GM23338 (cell line): ENCODE measurements at regions not wholly inside any gene's neighbourhood (a gene's known extent, or its start where the extent isn't known, plus 50 kb on each side); places are given as distances from the start of the nearest gene placed in this dataset.

Source experiments
- ATAC-seq: fragments of 200-7000 bp; cut with Tn5 transposase; 3 replicates; pipeline ENCODE4 v1.9.1; 2020
- DNase-seq: peaks from one replicate; pipeline ENCODE4 v3.0.0-alpha.2; 2015; ENCODE audit warnings: low spot score
- H2AFZ ChIP-seq: fragments of 200-600 bp; sonication (generic); 2 replicates; pipeline ENCODE4 v1.8.0; 2016; ENCODE audit warnings: antibody characterized with exemption, mild to moderate bottlenecking, moderate library complexity
- H3F3A ChIP-seq: fragments of 200-600 bp; sonication (generic); replicated peaks from 2 replicates; pipeline ENCODE4 v1.8.0; 2017; ENCODE audit warnings: antibody characterized with exemption, mixed run types, low read depth
- H3K27ac ChIP-seq: fragments of 200-600 bp; sonication (generic); 2 replicates; pipeline ENCODE4 v1.6.1; 2016; ENCODE audit warnings: low read depth
- H3K27me3 ChIP-seq: fragments of 200-600 bp; sonication (generic); 2 replicates; pipeline ENCODE4 v1.8.0; 2016; ENCODE audit warnings: mild to moderate bottlenecking, mixed run types, moderate library complexity; ENCODE audit not compliant: insufficient read depth
- H3K36me3 ChIP-seq: fragments of 200-600 bp; sonication (generic); 2 replicates; pipeline ENCODE4 v1.8.0; 2016; ENCODE audit warnings: mild to moderate bottlenecking; ENCODE audit not compliant: insufficient read depth
- H3K4me1 ChIP-seq: fragments of 200-600 bp; sonication (generic); 2 replicates; pipeline ENCODE4 v1.8.0; 2016; ENCODE audit warnings: mild to moderate bottlenecking, moderate library complexity; ENCODE audit not compliant: insufficient read depth
- H3K4me2 ChIP-seq: fragments of 200-600 bp; sonication (generic); 2 replicates; pipeline ENCODE4 v1.7.1; 2017; ENCODE audit warnings: mixed run types
- H3K4me3 ChIP-seq: fragments of 200-600 bp; sonication (generic); 2 replicates; pipeline ENCODE4 v1.6.1; 2016; ENCODE audit warnings: mixed run types
- H3K79me2 ChIP-seq: fragments of 200-600 bp; sonication (generic); replicated peaks from 2 replicates; pipeline ENCODE4 v1.8.0; 2017; ENCODE audit warnings: mild to moderate bottlenecking; ENCODE audit not compliant: insufficient read depth
- H3K9me2 ChIP-seq: fragments of 200-600 bp; sonication (generic); 2 replicates; pipeline ENCODE4 v1.8.0; 2017; ENCODE audit not compliant: insufficient read depth
- H4K20me1 ChIP-seq: fragments of 200-600 bp; sonication (generic); replicated peaks from 2 replicates; pipeline ENCODE4 v1.8.0; 2017; ENCODE audit warnings: mild to moderate bottlenecking; ENCODE audit not compliant: insufficient read depth
- H3K27ac Mint-ChIP-seq: 2 replicates; pipeline ENCODE4 v1.8.0; 2020; ENCODE audit warnings: inconsistent platforms, mild to moderate bottlenecking, moderate library complexity, mixed read lengths
- H3K27me3 Mint-ChIP-seq: 3 replicates; pipeline ENCODE4 v1.8.0; 2022; ENCODE audit warnings: low read depth, mild to moderate bottlenecking, moderate library complexity, mixed read lengths, inconsistent platforms; ENCODE audit not compliant: insufficient read depth, poor library complexity
- H3K36me3 Mint-ChIP-seq: 3 replicates; pipeline ENCODE4 v1.8.0; 2021; ENCODE audit warnings: low read depth, mild to moderate bottlenecking, inconsistent platforms, moderate library complexity, mixed read lengths
- H3K4me1 Mint-ChIP-seq: 3 replicates; pipeline ENCODE4 v1.8.0; 2020; ENCODE audit warnings: mild to moderate bottlenecking, inconsistent platforms, mixed read lengths
- H3K4me3 Mint-ChIP-seq: 3 replicates; pipeline ENCODE4 v1.8.0; 2021; ENCODE audit warnings: moderate library complexity, mild to moderate bottlenecking, inconsistent platforms, mixed read lengths
- H3K9me3 Mint-ChIP-seq: 3 replicates; pipeline ENCODE4 v1.8.0; 2020; ENCODE audit warnings: moderate library complexity, mild to moderate bottlenecking, inconsistent platforms, mixed read lengths
- CREB1 ChIP-seq: fragments of 250-450 bp; sonication (Bioruptor Pico); IDR thresholded peaks from 2 replicates; pipeline ENCODE4 v1.5.0; 2020; ENCODE audit warnings: low read depth, mild to moderate bottlenecking, moderate library complexity
- EZH2phosphoT487 ChIP-seq: fragments of 200-600 bp; sonication (generic); IDR thresholded peaks from one replicate; pipeline ENCODE4 v1.8.1; 2018; ENCODE audit warnings: antibody characterized with exemption; ENCODE audit not compliant: unreplicated experiment
- JUNB ChIP-seq: IDR thresholded peaks from one replicate; pipeline ENCODE4 v1.6.1; 2016; ENCODE audit warnings: antibody characterized with exemption; ENCODE audit not compliant: unreplicated experiment
- NANOG ChIP-seq: IDR thresholded peaks from 2 replicates; pipeline ENCODE4 v1.6.1; 2016; ENCODE audit warnings: antibody characterized with exemption, borderline replicate concordance
- STAT1 ChIP-seq: IDR thresholded peaks from one replicate; pipeline ENCODE4 v1.6.1; 2016; ENCODE audit warnings: antibody characterized with exemption; ENCODE audit not compliant: unreplicated experiment
- ZNF331 ChIP-seq: fragments of 250-450 bp; sonication (Bioruptor Pico); IDR thresholded peaks from 2 replicates; pipeline ENCODE4 v1.5.0; 2020; ENCODE audit warnings: low read depth, mild to moderate bottlenecking, moderate library complexity
- ZNF462 ChIP-seq: fragments of 250-450 bp; sonication (Bioruptor Pico); IDR thresholded peaks from 2 replicates; pipeline ENCODE4 v1.5.0; 2020; ENCODE audit warnings: mild to moderate bottlenecking, moderate library complexity
- TF ChIP-seq, protein P1 (sequence below): IDR thresholded peaks from 2 replicates; pipeline ENCODE4 v1.6.1; 2016; ENCODE audit warnings: antibody characterized with exemption
- TF ChIP-seq, protein P2 (sequence below), 2 experiments: fragments of 200-600 bp in 1 of 2; sonication (generic) in 1 of 2; conservative IDR thresholded peaks; 2 replicates each; pipeline versions ENCODE4 v1.5.1 to v1.6.1; 2016 to 2017; ENCODE audit warnings: antibody characterized with exemption in 2 of 2, low read depth in 2 of 2, mild to moderate bottlenecking in 2 of 2, moderate library complexity in 1 of 2

- Mint-ChIP-seq H3K27ac (no peak overlapping the region), H3K4me3 (no peak overlapping the region), H3K4me1 (no peaks in the 10 kb centered on the region), H3K36me3 (no peaks in the 10 kb centered on the region), H3K27me3 (no peaks in the 10 kb centered on the region), H3K9me3 (no peaks in the 10 kb centered on the region)
- H3K4me1 ChIP-seq: no peaks in the 10 kb centered on the region
- no peaks in the 10 kb centered on the region; the same call in 1 of the 2 replicates for H4K20me1 ChIP-seq
- DNase-seq: no peak
- no peaks in the 10 kb centered on the region for H3K27me3 ChIP-seq
- H3K79me2 ChIP-seq: no peaks in the 10 kb centered on the region
- H3K9me2 ChIP-seq: peaks cover 7% of the 10 kb centered on the region
- ATAC-seq: no peak
- no peak overlapping the region for H3K4me3 ChIP-seq
- no peak overlapping the region for H2AFZ ChIP-seq
- H3K36me3 ChIP-seq: no peaks in the 10 kb centered on the region
- H3K27ac ChIP-seq: no peak overlapping the region
- H3F3A ChIP-seq: no peaks in the 10 kb centered on the region
- no peak for TF ChIP-seq ZNF331 (CRISPR knock-in tag)
- no peak for TF ChIP-seq NANOG
- H3K4me2 ChIP-seq: no peak overlapping the region
Observed at GRCh38 chr4:11183356-11183740, 245.3 kb downstream of the HS3ST1 start.

DNA sequence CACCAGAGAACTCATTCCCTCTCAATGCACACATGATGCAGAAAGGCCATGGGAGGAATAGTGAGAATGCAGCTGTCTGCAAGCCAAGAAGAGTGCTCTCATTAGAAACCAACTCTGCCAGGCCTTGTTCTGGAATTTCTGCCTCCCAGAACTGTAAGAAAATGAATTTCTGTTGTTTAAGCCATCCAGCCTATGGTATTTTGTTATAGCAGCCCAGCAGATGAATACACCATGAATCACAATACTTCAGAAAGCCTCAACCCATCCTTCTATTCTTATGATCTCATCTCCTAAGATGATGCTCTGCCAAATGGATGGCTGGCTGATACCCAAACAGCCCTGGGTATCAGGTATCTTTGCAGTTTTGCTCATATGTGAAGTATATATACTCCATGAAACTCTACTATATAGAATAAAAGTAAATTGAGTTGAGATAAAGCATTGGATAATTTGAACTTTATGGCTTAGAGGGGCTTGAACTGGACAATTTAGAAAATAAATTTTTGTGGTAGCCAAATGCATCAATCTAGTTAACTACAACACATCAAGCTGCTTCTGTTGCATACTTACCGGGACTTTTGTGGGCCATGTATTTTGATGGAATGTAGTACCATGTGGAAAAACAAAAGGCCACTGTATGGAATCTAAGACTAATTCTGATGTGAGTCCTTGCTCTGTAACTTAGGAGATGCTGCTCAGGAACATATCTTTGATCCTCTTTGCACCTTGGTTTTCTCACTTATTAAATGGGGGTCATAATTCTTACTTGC lies 245.9 kb downstream of the HS3ST1 start:
- no peak for ATAC-seq
- no peak for TF ChIP-seq EZH2phosphoT487
- TF ChIP-seq, protein P1, sequence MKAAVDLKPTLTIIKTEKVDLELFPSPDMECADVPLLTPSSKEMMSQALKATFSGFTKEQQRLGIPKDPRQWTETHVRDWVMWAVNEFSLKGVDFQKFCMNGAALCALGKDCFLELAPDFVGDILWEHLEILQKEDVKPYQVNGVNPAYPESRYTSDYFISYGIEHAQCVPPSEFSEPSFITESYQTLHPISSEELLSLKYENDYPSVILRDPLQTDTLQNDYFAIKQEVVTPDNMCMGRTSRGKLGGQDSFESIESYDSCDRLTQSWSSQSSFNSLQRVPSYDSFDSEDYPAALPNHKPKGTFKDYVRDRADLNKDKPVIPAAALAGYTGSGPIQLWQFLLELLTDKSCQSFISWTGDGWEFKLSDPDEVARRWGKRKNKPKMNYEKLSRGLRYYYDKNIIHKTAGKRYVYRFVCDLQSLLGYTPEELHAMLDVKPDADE: no peak
- TF ChIP-seq STAT1: no peak
- no peak for TF ChIP-seq ZNF462
- no peak for TF ChIP-seq JUNB
- no peak for TF ChIP-seq CREB1 (CRISPR knock-in tag)
- TF ChIP-seq, protein P2, sequence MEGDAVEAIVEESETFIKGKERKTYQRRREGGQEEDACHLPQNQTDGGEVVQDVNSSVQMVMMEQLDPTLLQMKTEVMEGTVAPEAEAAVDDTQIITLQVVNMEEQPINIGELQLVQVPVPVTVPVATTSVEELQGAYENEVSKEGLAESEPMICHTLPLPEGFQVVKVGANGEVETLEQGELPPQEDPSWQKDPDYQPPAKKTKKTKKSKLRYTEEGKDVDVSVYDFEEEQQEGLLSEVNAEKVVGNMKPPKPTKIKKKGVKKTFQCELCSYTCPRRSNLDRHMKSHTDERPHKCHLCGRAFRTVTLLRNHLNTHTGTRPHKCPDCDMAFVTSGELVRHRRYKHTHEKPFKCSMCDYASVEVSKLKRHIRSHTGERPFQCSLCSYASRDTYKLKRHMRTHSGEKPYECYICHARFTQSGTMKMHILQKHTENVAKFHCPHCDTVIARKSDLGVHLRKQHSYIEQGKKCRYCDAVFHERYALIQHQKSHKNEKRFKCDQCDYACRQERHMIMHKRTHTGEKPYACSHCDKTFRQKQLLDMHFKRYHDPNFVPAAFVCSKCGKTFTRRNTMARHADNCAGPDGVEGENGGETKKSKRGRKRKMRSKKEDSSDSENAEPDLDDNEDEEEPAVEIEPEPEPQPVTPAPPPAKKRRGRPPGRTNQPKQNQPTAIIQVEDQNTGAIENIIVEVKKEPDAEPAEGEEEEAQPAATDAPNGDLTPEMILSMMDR (conservative IDR thresholded peaks at IDR 0.05; ENCODE audit: low read depth in 2 of 2): no peak
- TF ChIP-seq ZNF331 (CRISPR knock-in tag): no peak

More for the DNA sequence above, 245.9 kb downstream of the HS3ST1 start:
- no peak overlapping the region for H3K27ac ChIP-seq
- Mint-ChIP-seq H3K36me3 (no peaks in the 10 kb centered on the region), H3K27ac (no peak overlapping the region), H3K4me3 (no peak overlapping the region), H3K4me1 (no peaks in the 10 kb centered on the region), H3K9me3 (no peaks in the 10 kb centered on the region), H3K27me3 (no peaks in the 10 kb centered on the region)
- DNase-seq: no peak
- no peak overlapping the region for H3K4me2 ChIP-seq
- H3F3A ChIP-seq: no peaks in the 10 kb centered on the region
- no peaks in the 10 kb centered on the region for H3K4me1 ChIP-seq
- no peaks in the 10 kb centered on the region; the same call in 1 of the 2 replicates for H4K20me1 ChIP-seq
- peaks cover 7% of the 10 kb centered on the region for H3K9me2 ChIP-seq
- no peak overlapping the region for H3K4me3 ChIP-seq
- H3K79me2 ChIP-seq: no peaks in the 10 kb centered on the region
- no peak overlapping the region for H2AFZ ChIP-seq
- H3K27me3 ChIP-seq: no peaks in the 10 kb centered on the region
- no peaks in the 10 kb centered on the region for H3K36me3 ChIP-seq
